HG02763 (cell line): ENCODE measurements at regions not wholly inside any gene's neighbourhood (a gene's known extent, or its start where the extent isn't known, plus 50 kb on each side); places are given as distances from the start of the nearest gene placed in this dataset.
"Not testable (repeated sequence)": the region's sequence is repeated elsewhere in the genome, so short reads cannot be mapped to it uniquely, and the experiment has no call there.

Experiments used
- ATAC-seq: cut with Tn5 transposase; IDR thresholded peaks from one replicate; pipeline ENCODE4 v1.9.1; 2021; ENCODE audit warnings: mild to moderate bottlenecking, moderate library complexity; ENCODE audit not compliant: unreplicated experiment

DNA sequence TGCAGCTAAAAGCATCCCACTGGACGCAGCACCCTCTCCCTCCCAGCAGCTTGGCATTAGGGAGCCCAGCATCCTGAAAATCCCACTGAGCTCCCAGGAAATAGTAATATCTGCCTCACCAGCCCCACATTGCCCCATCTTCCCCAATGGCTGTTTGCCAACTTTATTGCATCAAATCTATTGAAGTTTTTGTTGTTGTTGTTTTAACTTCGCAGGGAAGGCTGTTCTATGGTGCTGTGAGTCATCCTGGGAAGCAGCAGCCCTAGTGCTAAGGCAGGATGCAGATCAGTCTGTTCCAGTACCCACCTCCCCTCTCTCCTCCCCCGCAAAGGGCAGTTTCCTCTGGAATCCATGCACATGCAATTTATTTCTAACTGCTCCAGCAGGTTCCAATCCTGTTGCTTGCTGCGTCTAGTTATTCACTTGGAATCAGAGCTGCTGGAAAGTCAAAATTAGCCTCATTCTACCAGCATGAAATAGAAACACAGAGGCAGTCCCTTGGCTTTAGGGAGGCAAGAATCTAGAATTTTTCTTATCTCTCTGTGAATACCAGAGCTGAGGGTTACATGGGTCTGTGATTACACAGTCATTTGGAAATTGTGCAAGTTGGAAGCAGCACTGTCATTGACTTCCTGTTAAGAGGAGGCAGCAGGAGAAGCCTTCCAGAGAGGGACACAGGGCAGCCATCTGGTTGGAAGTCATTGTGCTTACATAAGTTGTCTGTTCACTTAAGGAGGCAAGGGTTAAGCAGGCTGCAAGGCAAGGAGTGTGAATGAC is 115.9 kb upstream of the CACUL1 start:
- no peak for ATAC-seq

DNA sequence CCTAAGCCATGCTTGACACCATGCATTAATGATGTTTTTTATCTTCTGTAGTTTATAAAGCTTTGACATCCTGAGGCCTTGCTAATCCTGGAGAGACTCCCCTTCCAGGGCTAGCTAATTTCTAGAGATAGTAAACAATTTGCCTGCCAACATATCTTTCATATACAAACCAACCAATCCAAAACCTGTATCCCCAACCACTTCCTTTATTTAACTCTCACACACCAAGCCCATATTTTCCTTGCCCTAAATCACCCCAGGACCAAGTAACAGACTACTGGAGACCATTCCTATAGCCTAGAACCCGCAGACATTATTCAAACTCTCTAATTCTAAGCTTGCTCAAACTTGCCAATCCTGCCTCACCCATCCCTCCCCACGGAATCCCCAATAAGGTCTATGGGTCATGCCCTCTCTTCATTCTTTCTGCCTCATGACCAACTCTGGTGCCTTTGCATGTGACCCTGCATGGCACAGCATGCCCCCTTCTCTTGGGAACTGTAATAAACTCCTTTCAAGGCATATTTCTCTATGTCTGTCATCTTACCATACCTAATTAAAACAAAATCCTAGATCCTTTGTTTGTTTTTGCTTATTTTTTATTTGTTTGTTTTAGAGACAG is 116.6 kb upstream of the CACUL1 start:
- no peak for ATAC-seq

DNA sequence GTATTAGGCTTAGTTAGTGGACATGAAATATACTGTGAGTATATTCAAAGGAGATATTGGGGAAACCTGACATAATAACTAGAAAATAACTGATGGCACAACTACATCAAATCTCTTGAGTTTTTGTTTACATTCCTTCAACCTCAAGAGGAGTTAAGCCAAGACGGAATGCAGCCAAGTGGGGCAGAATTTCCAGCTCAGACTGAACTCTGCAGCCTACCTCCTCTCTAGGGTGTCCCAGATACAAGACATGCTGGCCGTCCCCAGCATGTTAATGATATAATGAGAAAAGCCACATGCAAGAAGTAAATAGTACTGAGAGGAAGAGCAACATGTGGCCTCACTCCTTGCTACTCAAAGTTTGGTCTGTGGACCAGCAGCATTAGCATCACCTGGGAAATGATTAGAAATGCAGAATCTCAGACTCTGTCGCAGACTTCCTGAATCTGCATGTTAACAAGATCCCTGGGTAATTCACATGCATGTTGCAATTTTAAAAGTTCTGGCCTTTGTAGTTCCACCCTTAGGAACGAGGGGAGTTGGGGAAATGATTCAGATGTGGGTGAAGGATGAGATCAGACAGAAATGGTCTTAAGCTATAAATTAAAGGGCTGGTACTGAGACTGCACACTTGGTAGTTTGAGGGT is 118.4 kb upstream of the CACUL1 start:
- ATAC-seq = no peak

DNA sequence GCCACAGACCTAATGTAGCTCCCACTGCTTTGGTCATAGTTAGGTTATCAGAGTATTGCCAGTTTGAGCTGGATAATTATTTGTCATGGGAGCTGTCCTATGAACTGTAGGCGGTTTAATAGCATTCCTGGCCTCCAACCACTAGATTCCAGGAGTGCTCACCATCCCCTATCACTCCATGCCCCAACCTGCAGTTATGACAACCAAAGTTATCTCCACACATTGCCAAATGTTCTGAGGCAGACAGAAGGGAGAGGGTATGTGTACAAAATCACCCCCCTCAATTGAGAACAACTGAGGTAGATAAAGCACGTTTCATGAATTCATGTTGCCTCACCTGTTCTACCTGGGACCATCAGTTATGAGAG is 119.0 kb upstream of the CACUL1 start:
- no peak for ATAC-seq

DNA sequence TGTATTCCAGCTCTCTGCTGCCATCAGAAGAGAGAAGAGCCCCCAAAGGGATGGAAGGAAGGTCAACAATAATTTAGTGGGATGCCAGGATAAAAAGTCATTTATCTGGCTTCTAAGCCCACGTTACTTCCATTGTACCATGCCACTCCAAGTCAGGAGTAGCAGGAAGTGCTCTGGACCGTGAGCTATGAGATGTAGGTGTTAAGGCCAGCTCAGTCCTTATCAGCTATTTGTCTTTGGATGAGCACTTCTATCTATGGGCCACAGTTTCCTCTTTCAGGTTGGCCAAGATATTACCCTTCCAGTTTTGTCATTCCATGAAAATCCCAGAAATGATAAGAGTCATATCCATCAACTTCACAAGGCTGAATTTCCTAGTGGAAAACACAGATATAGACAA is 119.4 kb upstream of the CACUL1 start:
- no peak for ATAC-seq

DNA sequence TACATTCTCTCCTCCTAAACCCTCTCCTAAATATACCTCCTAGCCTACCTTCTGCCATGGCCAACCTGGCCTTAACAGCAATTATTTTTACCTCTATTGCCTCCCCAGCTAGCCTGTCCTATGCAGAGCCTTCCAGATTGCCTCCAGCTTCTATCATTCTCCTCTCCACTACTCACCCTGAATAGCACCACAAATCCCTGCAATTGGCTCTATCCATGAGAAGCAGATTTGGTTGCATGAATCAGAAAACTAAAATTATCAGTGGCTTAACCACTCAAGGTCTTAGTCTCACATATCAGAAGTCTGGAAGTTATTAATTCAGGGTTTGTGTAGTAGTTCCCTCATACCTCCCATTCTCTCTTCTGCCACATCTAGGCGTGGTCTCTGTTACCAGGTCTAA is 120.3 kb upstream of the CACUL1 start:
- ATAC-seq = no peak

DNA sequence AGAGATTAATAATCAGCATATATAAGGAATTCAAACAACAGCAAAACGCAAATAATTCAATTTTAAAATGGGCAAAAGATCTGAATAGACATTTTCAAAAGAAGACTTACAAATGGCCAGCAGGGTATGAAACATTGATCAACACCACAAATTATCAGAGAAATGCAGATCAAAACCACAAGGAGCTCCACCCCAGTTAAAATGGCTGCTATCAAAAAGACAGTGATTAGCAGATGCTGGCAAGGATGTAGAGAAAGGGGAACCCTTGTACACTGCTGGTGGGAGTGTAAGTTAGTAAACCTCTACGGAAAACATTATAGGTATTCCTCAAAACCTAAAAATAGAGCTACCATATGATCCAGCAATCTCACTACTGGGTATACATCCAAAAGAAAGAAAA is 128.0 kb upstream of the CACUL1 start:
- no peak for ATAC-seq

DNA sequence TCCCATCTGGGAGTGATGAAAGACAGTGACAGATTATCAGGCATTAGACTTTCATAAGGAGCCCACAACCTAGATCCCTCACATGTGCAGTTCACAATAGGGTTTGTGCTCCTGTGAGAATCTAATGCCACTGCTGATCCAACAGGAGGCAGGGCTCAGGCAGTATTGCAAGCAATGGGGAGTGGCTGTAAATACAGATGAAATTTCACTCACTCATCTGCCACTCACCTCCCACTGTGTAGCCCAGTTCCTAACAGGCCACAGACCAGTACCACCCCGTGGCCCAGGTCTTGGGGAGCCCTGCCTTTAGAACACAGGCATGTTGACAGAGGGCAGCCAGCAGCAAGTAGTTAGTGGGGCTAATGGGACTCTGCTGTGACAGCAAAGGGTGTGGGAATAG is 137.3 kb upstream of the NANOS1 start:
- no peak for ATAC-seq

DNA sequence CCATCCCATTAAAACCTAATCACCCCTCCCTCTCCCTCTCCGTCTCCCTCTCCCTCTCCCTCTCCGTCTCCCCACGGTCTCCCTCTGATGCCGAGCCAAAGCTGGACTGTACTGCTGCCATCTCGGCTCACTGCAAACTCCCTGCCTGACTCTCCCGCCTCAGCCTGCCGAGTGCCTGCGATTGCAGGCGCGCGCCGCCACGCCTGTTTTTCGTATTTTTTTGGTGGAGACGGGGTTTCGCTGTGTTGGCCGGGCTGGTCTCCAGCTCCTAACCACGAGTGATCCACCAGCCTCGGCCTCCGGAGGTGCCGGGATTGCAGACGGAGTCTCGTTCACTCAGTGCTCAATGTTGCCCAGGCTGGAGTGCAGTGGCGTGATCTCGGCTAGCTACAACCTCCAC is 134.6 kb upstream of the NANOS1 start:
- not testable (repeated sequence) for ATAC-seq

DNA sequence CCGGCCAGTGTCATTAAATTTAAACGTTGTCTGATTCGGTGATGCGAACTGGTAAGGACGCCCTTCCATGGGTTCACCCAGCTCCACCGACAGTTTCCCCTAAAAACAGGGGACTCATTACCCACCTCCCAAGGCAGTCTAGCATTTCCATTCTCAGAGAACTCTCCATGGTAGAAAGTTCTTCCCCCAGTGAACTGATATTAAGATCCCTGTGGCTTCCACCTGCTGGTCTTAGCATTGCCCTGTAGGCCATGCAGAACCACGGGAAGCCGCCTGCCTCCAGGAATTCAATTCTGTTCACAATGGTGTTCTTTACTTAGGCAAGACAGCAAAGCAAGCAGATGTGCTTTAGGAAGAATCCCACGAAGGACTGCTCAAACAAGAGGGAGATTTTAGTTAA is 128.9 kb upstream of the NANOS1 start:
- ATAC-seq = no peak

DNA sequence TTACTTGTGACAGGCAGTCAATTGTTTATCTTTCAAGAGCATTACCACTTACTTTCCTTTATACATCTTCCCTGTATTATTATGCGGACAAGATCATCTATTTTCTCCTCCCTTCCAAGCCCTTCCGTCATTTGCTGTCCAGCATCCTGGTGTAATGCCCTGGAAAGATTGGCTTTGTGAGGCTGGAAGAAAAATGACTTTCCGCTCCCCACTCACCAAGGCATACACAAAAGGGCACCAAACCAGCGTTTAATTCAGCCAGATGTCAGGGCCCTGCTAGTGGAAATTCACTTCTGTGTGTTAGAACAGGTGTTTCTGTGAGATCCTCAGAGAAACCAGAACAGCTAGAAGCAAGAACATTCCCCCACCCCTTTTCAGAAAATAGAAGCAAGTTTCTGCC is 128.1 kb upstream of the NANOS1 start:
- no peak for ATAC-seq

DNA sequence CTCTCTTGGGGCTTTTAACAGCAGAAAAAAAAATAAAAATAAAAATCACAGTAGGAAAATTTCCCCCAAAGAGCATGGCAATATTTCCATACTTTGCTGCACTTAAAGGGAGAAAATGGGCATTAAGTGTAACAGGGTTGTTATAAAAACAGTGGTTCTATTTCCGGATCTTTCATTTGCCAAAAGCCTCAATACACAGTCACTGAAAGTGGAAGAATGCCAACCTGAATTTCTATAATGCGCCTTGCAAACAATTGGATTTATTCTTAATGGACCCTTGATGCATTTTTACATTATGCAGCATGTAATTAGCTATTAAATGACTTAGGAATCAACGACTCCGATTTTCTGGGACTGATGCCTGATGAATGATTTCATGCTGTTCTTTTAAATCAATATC is 127.6 kb upstream of the NANOS1 start:
- no peak for ATAC-seq

DNA sequence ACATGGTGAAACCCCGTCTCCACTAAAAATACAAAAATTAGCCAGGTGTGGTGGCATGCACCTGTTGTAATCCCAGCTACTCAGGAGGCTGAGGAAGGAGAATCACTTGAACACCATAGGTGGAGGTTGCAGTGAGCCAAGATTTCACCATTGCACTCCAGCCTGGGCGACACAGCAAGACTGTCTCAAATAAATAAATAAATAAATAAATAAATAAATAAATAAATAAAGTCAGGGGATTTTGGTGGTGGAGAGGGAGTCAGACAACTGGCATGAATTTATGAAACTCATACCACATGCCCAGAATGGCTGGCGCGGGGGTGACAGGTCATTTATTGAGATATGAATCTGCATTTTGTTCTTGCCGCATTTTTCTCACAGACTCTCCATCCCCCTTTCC is 126.9 kb upstream of the NANOS1 start:
- not testable (repeated sequence) for ATAC-seq

DNA sequence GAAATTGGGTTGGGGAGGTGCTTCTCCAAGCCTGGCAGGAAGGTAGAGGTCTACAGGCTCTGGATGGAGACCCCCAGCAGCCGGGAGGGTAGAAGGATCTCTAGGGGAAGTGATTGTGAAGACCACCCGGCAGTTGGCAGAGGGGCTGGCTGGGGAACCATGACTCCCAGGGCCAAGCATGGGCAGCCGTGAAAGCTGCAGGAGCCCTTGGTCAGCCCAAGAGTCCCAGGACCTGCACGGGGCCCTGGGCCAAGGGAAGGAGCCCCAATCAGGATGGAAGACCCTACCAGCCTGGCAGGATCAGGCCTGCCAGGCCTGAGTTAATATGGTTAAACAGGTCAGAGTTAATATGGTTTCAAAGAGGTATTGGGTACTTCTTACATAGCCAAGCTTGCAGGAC is 126.3 kb upstream of the NANOS1 start:
- no peak for ATAC-seq

DNA sequence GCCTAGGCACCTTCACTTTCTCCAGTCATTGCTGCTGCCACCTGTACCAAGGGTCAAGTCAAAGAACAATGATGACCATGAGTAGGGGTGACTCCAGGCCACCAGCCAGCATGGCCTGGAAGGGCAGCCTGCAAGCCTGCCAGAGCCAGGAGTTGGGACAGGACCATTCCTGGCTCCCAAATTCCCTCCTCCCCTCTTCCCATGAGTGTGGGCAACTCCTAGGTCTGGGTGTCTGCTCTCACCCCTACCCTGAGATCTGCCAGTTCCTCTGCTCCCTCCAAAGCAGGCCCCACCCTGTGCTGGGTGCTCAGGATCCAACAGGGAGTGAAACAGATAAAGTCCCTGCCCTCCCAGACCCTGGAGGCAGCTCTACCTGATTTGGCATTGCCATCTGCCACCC is 125.8 kb upstream of the NANOS1 start:
- ATAC-seq = no peak

DNA sequence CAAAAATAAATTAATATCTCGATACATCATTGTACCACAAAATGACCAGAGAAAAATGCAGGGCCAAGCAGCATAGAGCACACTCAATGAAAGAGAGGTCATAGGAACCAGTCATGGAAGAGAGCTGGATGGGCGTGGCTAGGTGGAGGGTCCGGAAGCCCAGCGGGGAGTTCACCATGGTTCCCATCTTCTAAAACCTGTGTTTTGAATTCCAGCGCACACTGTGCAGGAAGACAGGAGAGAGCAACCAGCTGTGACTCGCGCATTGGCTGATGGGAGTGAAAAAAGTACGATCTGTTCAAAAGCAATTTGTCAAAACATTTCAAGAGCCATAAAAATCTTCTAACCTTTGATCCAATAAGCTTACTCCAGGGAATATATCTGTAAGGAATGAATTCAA is 125.2 kb upstream of the NANOS1 start:
- no peak for ATAC-seq

DNA sequence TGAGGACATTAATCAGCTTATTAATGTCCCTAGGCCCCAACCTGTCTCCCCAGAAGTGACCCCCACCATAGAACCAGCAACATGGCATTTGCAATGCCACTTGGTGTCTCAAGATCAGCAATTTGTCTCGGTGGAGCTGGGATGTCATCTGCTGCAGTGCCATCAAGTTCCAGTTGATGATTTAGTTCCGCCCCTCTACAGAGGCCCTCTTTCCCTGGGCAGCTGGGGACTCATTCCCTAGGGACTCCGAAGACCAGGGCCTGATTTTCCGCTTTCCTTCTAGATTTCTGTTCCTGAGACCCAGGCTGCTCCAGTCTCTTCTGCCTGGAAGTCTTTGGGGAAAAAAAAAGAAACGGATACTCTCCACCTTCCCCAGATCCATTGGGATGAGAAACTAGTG is 122.5 kb upstream of the NANOS1 start:
- no peak for ATAC-seq

DNA sequence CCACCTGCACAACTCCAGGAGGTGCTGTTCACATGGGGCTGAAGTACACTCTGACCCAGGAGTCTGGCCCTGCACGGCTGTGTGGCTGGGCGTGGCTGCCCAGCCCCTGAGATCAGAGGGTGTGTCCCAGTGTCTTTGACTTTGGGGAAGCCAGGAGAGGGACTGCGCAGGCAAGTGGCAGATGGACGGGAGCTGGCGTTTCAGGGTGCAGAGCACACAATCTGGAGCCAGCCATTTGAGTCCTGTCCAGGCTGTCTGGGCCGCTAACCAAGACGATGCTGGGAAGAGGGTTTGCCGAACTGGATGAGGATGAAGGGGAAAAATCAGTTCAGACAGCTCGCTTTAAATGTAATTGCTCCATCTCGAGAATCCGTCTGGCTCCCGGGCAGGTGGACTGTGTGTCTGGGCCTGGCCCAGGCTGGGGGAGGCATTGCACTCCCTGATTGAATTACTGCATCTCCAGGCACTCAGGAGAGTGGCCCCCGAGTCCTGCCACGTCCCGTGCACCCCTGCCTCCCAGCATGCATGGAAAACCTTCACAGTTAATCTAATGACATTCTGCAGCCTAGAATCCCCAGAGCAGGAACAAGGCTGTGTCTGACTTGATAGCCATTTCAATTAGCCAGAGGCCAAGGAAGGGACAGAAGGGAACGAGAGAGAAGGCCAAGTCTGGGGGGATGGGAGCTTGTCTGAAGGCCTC is 120.8 kb upstream of the NANOS1 start:
- no peak for ATAC-seq

DNA sequence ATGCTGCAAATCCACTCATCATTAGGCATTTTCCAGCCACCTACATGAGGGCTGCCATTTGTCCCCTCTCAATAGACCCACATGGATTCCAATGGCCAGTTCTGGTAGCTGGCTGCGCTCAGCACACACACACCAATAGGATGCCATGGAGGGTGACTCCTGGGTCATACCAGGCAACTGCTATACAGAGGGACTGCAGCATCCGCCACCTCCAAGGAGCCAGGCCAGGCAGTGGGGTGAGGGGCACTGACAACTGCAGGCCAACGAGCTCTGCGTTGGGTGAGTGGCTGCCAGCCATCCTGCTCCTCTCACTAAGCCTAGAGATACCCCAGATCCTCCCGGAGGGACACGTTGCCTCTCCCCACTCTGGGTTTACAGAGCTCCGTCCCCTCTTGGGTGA is 118.8 kb upstream of the NANOS1 start:
- ATAC-seq = no peak

DNA sequence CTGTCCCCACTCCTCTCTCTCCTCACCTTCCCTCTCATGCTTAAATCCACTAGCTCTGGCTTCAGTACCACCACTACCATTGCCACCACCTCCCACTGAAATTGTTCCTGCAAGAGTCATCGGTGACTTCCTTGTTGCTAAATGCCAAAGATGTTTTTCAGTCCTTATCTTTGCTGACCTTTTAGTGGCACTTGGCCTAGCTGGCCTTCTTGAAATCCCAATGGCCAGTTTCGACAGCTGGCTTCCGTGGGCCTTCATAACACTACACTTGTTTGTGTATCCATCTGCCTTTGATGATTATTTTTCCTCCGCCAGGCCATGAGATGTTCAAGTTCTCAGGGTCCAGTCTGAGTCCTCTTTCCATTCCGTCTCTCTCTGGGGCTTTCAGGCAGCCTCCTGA is 118.2 kb upstream of the NANOS1 start:
- ATAC-seq = no peak

DNA sequence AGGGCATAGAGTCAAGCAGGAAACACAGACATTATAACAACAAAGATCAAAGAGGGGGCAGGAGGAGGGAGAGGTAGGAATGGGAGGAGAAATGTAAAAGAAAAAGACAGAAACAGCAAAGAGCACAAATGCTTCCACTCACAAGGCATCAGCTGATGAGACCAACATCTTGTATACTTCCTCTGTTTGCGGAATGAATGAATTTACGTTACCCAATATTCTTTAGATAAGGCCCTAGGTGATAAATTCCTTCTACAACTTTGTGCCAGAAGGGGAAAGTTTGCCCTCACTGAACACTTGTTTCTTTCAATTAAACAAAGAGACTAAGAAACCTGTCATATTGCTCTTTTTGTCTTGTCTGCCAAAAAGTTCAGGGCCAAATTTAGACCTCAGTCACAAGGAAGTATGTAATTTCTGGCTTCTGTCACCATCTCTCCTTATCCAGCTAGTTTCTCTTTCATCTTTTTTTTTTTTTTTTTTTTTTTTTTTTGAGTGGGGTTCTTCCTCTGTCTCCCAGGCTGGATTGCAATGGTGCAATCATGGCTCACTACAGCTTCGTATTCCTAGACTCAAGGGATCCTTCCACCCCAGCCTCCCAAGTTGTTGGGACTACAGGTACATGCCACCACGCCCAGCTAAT is 116.4 kb upstream of the NANOS1 start:
- ATAC-seq = no peak
